Embryonic facial prominence (tissue), 1 donor: ENCODE measurements at regions not wholly inside any gene's neighbourhood (a gene's known extent, or its start where the extent isn't known, plus 50 kb on each side); places are given as distances from the start of the nearest gene placed in this dataset.

Source experiments
- DNase-seq: peaks from one replicate; pipeline ENCODE4 v3.0.0-alpha.2; 2016; ENCODE audit errors: extremely low spot score

- DNase-seq = no peak
Observed at GRCh38 chr6:11926594-11927407, 85.3 kb upstream of the HIVEP1 start.

DNA sequence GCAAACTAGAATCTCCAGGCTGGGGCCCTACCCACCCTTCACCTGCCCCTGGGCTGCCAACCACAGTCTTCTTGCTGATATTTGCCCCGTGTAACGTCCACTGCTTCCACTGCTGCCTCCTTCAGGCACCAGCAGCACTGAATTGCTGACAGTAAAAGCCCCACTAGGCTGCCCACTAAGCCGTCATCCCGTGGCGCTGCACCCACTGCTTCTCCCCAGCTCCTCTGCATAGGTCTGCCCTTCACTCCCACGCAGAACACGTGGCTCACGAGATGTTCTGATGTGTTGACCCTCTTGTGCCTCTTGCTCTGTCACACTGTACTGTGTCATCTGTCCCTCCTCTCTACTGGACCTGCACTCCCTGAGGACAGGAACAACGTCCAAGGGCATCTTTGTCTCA, 86.3 kb upstream of the HIVEP1 start:
- DNase-seq = no peak

- DNase-seq = no peak
Observed at GRCh38 chr6:11923621-11924020, 88.5 kb upstream of the HIVEP1 start.

- no peak for DNase-seq
Observed at GRCh38 chr6:11922901-11923300, 89.2 kb upstream of the HIVEP1 start.

DNA sequence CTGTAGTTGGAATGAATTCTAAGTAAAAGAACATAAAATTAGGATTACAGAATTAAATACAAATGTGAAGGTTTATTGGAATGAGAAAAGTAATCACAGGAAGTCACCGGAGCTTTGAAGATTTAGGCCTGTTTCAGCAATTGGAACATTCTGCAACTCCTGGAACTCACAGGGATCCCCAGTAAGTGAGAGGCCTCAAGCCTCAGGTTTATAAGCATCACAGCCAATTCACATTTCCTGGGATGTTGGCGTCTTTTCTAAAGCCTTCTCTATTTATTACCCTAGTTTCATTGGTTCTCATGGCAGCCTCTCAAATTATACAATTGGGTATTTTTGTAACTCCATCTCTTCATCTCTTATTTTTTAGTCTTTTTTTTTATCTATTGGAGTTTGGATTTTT, 90.4 kb upstream of the HIVEP1 start:
- no peak for DNase-seq

GRCh38 chr6:11921017-11921438, 91.1 kb upstream of the HIVEP1 start:
- no peak for DNase-seq

GRCh38 chr6:11920566-11920965, 91.5 kb upstream of the HIVEP1 start:
- no peak for DNase-seq

DNA sequence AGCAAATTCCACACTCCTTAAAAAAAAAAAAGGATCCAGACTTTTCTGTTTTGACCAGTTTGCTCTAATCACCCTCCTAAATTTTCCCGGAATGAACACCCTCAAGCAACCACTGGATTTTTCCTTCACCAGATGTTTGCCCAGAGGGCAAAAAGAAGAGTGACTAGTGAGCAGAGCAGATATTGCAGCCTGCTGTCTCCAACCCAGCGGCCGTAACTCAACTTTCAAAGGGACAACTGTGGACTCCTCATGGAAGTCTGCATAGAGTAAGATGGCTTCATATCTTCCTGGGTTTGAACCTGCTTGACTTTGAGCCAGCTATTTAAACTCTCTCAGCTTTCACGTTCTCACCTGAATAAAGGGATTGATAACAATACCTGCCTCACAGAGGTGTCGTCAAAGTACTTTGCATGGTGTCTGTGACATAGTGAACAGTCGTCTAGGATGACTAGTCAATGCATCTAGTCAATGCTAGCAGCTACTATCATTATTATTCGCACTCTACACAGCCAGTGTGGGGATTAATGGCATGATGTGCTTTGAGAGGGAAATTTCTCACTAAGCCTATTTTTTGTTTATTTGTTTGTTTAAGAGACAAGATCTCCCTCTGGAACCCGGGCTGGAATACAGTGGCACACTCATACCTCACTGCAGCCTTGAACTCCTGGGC, 92.2 kb upstream of the HIVEP1 start:
- no peak for DNase-seq

DNA sequence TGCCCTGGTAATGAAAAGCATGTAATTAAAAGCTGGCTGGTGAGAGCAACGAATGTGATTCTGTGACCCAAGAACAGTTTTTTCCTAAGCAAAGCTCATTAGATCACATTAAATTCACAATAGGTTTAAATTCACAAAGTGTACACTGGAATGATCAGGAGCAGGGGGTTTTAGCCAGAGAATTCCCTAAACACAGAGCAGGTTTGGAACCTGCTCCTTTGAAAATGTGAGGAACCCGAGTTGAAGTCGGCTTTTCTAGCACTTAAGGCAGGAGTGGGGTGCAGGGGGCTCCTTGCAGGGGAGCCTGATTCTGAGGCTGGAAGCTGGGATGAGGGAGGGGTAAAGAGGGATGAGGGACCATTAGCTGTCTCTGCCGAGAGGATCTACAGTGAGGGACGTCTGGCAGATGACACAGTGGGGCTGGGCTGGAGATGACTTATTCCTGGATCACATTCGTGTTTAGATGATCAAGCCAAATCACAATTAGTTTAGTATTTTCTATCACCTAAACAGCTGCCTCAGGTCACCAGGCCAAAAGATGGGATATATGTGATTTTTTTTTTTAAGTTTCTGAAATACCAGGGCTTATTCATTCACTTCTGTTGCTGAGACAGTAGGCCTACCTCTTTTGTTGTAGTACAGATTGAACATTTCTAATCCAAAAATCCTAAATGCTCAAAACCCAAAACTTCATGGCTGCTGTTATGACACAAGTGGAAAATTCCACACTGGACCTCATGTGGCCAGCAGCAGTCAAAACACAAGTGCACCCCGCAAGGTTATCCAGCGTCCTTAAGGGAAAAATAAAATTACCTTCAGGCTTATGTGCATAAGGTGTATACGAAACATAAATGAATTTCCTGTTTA, 93.1 kb upstream of the HIVEP1 start:
- no peak for DNase-seq

GRCh38 chr6:11917951-11918738, 94.0 kb upstream of the HIVEP1 start:
- peak; percentile 42 for DNase-seq

GRCh38 chr6:11912420-11912819, 99.7 kb upstream of the HIVEP1 start:
- no peak for DNase-seq

DNA sequence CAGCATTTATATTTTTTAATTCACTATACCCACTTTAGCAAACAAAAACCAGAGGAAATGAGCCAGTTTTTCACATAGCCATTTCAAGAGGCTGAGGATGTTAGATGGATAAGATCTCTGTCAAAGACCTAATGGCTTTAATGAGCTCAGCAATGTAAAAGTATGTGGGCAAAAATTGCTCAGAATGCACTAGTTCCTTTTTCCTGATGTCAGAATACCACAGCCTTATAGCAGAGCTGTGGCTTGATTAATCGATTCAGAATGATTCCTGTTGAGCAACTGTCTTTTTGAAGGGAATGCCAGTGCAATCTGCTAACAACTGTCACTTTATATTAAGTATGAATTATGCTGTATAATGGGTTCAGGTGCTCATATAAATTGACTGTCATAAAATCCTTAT, 100.6 kb upstream of the HIVEP1 start:
- DNase-seq = no peak

- no peak for DNase-seq
Observed at GRCh38 chr6:11909696-11910132, 102.4 kb upstream of the HIVEP1 start.

GRCh38 chr6:11908436-11909105, 103.5 kb upstream of the HIVEP1 start:
- DNase-seq = no peak

DNA sequence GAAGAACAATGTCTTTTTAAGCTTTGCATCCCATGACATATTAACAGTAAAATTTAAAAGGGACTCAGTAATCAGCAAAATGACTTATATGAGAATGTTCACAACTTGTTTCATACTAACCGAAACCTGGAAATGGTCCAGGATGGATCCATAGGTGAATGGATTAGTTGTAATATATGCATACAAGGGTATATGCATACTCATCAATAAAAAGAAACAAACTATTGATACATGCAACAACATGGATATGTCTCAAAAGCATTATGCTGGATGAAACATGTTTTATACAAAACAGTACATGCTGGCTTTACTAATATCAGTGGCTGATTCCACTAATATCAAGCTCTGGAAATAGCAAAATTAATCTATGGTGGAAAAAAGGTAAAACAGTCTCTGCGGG, 108.5 kb upstream of the HIVEP1 start:
- no peak for DNase-seq

DNA sequence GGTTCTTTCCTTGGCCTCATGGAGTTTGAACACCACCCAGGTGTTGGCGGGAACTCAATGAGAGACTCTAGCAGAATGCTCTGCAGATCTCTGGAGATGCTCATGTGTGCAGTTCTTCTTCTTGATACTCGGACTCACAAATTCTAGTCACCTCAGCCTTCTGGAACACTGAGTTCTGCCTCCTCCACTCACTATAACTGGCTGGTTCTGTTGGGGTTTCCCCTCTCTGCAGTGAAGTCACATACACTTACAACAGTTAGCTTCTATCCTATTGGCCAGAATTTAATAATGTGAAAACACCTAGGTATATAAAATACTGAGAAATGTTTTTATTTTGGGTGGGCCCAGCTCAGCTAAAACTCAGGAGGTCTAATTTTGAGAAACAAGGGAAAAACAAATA, 109.6 kb upstream of the HIVEP1 start:
- DNase-seq = no peak

- DNase-seq = no peak
Observed at GRCh38 chr6:11900662-11901598, 111.2 kb upstream of the HIVEP1 start.

DNA sequence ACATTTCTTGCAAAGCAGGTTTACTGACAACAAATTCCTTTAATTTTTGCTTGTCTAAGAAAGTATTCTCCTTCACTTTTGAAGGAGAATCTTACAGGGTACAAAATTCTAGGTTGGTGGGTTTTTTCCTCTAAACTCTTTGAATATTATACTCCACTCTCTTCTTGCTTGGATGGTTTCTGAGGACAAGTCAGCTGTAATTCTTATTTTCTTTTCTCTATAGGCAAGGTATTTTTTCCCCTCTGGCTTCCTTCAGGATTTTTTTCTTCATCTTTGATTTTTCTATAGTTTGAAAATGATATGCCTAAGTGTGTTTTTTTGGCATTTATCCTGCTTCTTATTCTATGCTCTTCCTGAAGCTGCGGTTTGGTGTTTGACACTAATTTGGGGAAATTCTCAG, 112.5 kb upstream of the HIVEP1 start:
- no peak for DNase-seq

- no peak for DNase-seq
Observed at GRCh38 chr6:11894212-11894611, 115.6 kb upstream of the ADTRP start.

DNA sequence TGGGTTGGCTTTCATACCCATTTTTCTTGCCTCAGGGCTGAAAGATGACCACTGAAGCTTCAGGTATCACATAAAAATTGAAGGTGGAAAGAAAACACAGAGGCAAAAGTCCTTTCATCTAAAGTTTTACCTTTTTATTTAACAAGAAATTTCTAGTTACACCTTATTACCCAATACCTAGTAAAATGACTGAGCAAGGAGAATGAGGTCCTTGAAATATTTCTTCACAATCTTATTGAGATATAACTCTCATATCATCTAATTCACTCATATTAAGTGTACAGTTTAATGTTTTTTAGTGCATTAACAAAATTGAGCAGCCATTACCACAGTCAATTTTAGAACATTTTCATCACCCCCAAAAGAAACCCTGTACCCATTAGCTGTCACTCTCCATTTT, 112.9 kb upstream of the ADTRP start:
- no peak for DNase-seq
